A549 (cell line): ENCODE measurements at regions not wholly inside any gene's neighbourhood (a gene's known extent, or its start where the extent isn't known, plus 50 kb on each side); places are given as distances from the start of the nearest gene placed in this dataset.

Experiments used
- ATAC-seq, 2 experiments: fragments of 200-7000 bp in 1 of 2; fragments of >200 bp in 1 of 2; cut with Nextera tagmentation in 1 of 2; cut with Tn5 transposase in 1 of 2; 3 replicates each; pipeline versions ENCODE4 v1.8.0 to v1.9.1; 2018 to 2020; ENCODE audit warnings: mild to moderate bottlenecking in 1 of 2, moderate library complexity in 1 of 2
- CTCF ChIA-PET: fragments of 300-600 bp; sonication (Branson Sonifier 250); formaldehyde crosslinking; extraction: SDS; loops from one replicate; lab custom pipeline; 2021; ENCODE audit warnings: antibody characterized with exemption, inconsistent platforms; lab: Yijun Ruan, JAX
- POLR2A ChIA-PET: fragments of 350-600 bp; formaldehyde crosslinking; extraction: SDS; loops from one replicate; lab custom pipeline; 2021; ENCODE audit warnings: antibody characterized with exemption, inconsistent platforms; lab: Yijun Ruan, JAX
- DNase-seq, 2 experiments: peaks; one replicate each; pipeline versions ENCODE4 v3.0.0 to v3.0.0-alpha.2; 2011 to 2016; ENCODE audit warnings: low read depth in 1 of 2, low spot score in 1 of 2
- FAIRE-seq: peaks from 2 replicates; lab custom pipeline; 2011; peaks lifted over from hg19 to GRCh38; lab: Jason Lieb, UNC
- H3K27ac ChIP-seq, 2 experiments: fragments of >200 bp; sonication (Bioruptor Twin); formaldehyde crosslinking; 3 replicates each; pipeline ENCODE4 v1.5.1; 2016 to 2017
- H3K4me1 ChIP-seq: fragments of >200 bp; sonication (Bioruptor Twin); formaldehyde crosslinking; 3 replicates; pipeline ENCODE4 v1.6.1; 2016
- H3K4me2 ChIP-seq: fragments of >200 bp; sonication (Bioruptor Twin); formaldehyde crosslinking; 3 replicates; pipeline ENCODE4 v1.6.1; 2016
- H3K4me3 ChIP-seq: fragments of >200 bp; sonication (Bioruptor Twin); formaldehyde crosslinking; 3 replicates; pipeline ENCODE4 v1.5.1; 2016
- H3K9me3 ChIP-seq: fragments of >200 bp; sonication (Bioruptor Twin); formaldehyde crosslinking; 3 replicates; pipeline ENCODE4 v1.6.1; 2016
- BCL3 ChIP-seq: fragments of >200 bp; sonication (Bioruptor Twin); formaldehyde crosslinking; IDR thresholded peaks from 3 replicates; pipeline ENCODE4 v1.6.1; 2016
- CEBPB ChIP-seq, 2 experiments: fragments of >200 bp in 1 of 2; sonication (Bioruptor Twin) in 1 of 2; formaldehyde crosslinking in 1 of 2; IDR thresholded peaks; 2 replicates each; pipeline ENCODE4 v1.6.1; 2012 to 2016
- CHD2 ChIP-seq: fragments of 150-350 bp; IDR thresholded peaks from 2 replicates; pipeline ENCODE4 v1.6.1; 2014; ENCODE audit warnings: low read length; ENCODE audit not compliant: partially characterized antibody
- EHF ChIP-seq: fragments of 250-450 bp; sonication (Bioruptor Pico); IDR thresholded peaks from 2 replicates; pipeline ENCODE4 v1.5.0; 2020; ENCODE audit warnings: mild to moderate bottlenecking
- ELK1 ChIP-seq: fragments of 150-350 bp; IDR thresholded peaks from 2 replicates; pipeline ENCODE4 v1.6.1; 2014; ENCODE audit warnings: low read depth, mild to moderate bottlenecking, low read length
- FOSL2 ChIP-seq, 2 experiments: fragments of 450-650 bp in 1 of 2; fragments of >200 bp in 1 of 2; sonication (Bioruptor Twin) in 1 of 2; formaldehyde crosslinking; IDR thresholded peaks; 2 replicates each; pipeline versions ENCODE4 v1.5.0 to v1.6.1; 2016 to 2020; ENCODE audit warnings: mild to moderate bottlenecking in 1 of 2, moderate library complexity in 1 of 2
- GATA3 ChIP-seq: IDR thresholded peaks from 2 replicates; pipeline ENCODE4 v1.6.1; 2012; ENCODE audit warnings: borderline replicate concordance
- HES2 ChIP-seq: fragments of >200 bp; sonication (Bioruptor Twin); formaldehyde crosslinking; IDR thresholded peaks from 2 replicates; pipeline ENCODE4 v1.6.1; 2016
- HMGXB4 ChIP-seq: fragments of 250-450 bp; sonication (Bioruptor Pico); IDR thresholded peaks from 2 replicates; pipeline ENCODE4 v1.5.0; 2021; ENCODE audit warnings: mild to moderate bottlenecking, moderate library complexity, borderline replicate concordance
- HOXB13 ChIP-seq: fragments of 250-450 bp; sonication (Bioruptor Pico); IDR thresholded peaks from 2 replicates; pipeline ENCODE4 v1.5.0; 2020; ENCODE audit warnings: low read depth, mild to moderate bottlenecking, moderate library complexity
- HOXB5 ChIP-seq: fragments of 250-450 bp; sonication (Bioruptor Pico); IDR thresholded peaks from 2 replicates; pipeline ENCODE4 v1.5.0; 2020; ENCODE audit warnings: mild to moderate bottlenecking, moderate library complexity
- KDM1A ChIP-seq: fragments of 200-600 bp; sonication (generic); IDR thresholded peaks from 2 replicates; pipeline ENCODE4 v1.6.1; 2016; ENCODE audit warnings: low read depth, mild to moderate bottlenecking
- MAFK ChIP-seq: fragments of 450-650 bp; IDR thresholded peaks from 2 replicates; pipeline ENCODE4 v1.6.1; 2014; ENCODE audit not compliant: partially characterized antibody
- MAX ChIP-seq: IDR thresholded peaks from 2 replicates; pipeline ENCODE4 v1.6.1; 2012
- MAZ ChIP-seq: fragments of 150-350 bp; IDR thresholded peaks from 2 replicates; pipeline ENCODE4 v1.6.1; 2014; ENCODE audit warnings: antibody characterized with exemption, low read depth, low read length, borderline replicate concordance
- MYC ChIP-seq: IDR thresholded peaks from 2 replicates; pipeline ENCODE4 v1.6.1; 2012; ENCODE audit warnings: mild to moderate bottlenecking, inconsistent platforms, low read length, improper control_type of control experiment, borderline replicate concordance
- NFE2L2 ChIP-seq: fragments of 150-350 bp; conservative IDR thresholded peaks from 2 replicates; pipeline ENCODE4 v1.6.1; 2014; ENCODE audit warnings: low read length
- NPAS2 ChIP-seq: fragments of 250-450 bp; sonication (Bioruptor Pico); IDR thresholded peaks from 2 replicates; pipeline ENCODE4 v1.8.0; 2022; ENCODE audit warnings: mild to moderate bottlenecking, moderate library complexity, borderline replicate concordance
- NR3C1 ChIP-seq: fragments of >200 bp; sonication (Bioruptor Twin); formaldehyde crosslinking; IDR thresholded peaks from 3 replicates; pipeline ENCODE4 v1.6.1; 2017
- POLR2A ChIP-seq: IDR thresholded peaks from 2 replicates; pipeline ENCODE4 v1.6.1; 2012; ENCODE audit warnings: mild to moderate bottlenecking, low read length
- RAD21 ChIP-seq, 2 experiments: fragments of >200 bp in 1 of 2; sonication (Bioruptor Twin) in 1 of 2; formaldehyde crosslinking in 1 of 2; IDR thresholded peaks in 1 of 2; conservative IDR thresholded peaks in 1 of 2; 2 replicates in 1 of 2; 3 replicates in 1 of 2; pipeline ENCODE4 v1.6.1; 2012 to 2018; ENCODE audit warnings: inconsistent platforms in 1 of 2
- RARB ChIP-seq: fragments of 250-450 bp; sonication (Bioruptor Pico); IDR thresholded peaks from 2 replicates; pipeline ENCODE4 v1.8.0; 2021; ENCODE audit warnings: mild to moderate bottlenecking, moderate library complexity
- SMC3 ChIP-seq: fragments of >200 bp; sonication (Bioruptor Twin); formaldehyde crosslinking; IDR thresholded peaks from 3 replicates; pipeline ENCODE4 v1.6.1; 2018; ENCODE audit warnings: inconsistent platforms
- TFCP2L1 ChIP-seq: fragments of 250-450 bp; sonication (Bioruptor Pico); IDR thresholded peaks from 2 replicates; pipeline ENCODE4 v1.5.0; 2021; ENCODE audit warnings: mild to moderate bottlenecking
- TP53 ChIP-seq: fragments of 250-450 bp; sonication (Bioruptor Pico); IDR thresholded peaks from 2 replicates; pipeline ENCODE4 v1.5.0; 2021; ENCODE audit warnings: mild to moderate bottlenecking, moderate library complexity
- ZFP36 ChIP-seq: fragments of 450-650 bp; IDR thresholded peaks from 2 replicates; pipeline ENCODE4 v1.6.1; 2014; ENCODE audit warnings: borderline replicate concordance; ENCODE audit not compliant: partially characterized antibody
- ZNF302 ChIP-seq: fragments of 250-450 bp; sonication (Bioruptor Pico); IDR thresholded peaks from 2 replicates; pipeline ENCODE4 v1.9.0; 2021; ENCODE audit warnings: inconsistent platforms, mild to moderate bottlenecking, moderate library complexity
- WGBS: methylation state at CpG from one replicate; pipeline ENCODE4 v1.1.6; 2017; ENCODE audit errors: missing lambda C conversion rate; 5-methylcytosine and 5-hydroxymethylcytosine counted together

- Histone ChIP-seq H3K4me1 (peaks cover 2% of the 10 kb centered on the region; the same call in 1 of the 3 replicates), H3K4me2 (no peak overlapping the region), H3K27ac (no peak overlapping the region), H3K9me3 (no peaks in the 10 kb centered on the region), H3K4me3 (no peak overlapping the region)
- ChIA-PET CTCF (interaction anchor here (0.7 to 2.0 kb wide), 7 partner anchors 12 to 183 kb away, joined by 3 to 13 read pairs (median 3); no protein-coding TSS in a partner anchor), POLR2A (no interaction called here)
- FAIRE-seq = no peak
- TF ChIP-seq TFCP2L1 (CRISPR knock-in tag) (no peak), MAFK (no peak), NFE2L2 (no peak), MYC (no peak), NR3C1 (no peak), ZNF302 (CRISPR knock-in tag) (no peak), BCL3 (no peak), SMC3 (no peak), RARB (CRISPR knock-in tag) (no peak), NPAS2 (CRISPR knock-in tag) (no peak), FOSL2 (IDR thresholded peaks at IDR 0.05) (no peak), FOSL2 (CRISPR knock-in tag; IDR thresholded peaks at IDR 0.05) (no peak), HES2 (no peak), TP53 (CRISPR knock-in tag) (no peak), CEBPB (IDR thresholded peaks at IDR 0.05) (no peak)
- no peak for DNase-seq
- ATAC-seq = no peak
- 65% methylated on average over 7 of the region's 8 CpGs for WGBS
These were observed 120.1 kb downstream of the TWIST2 start for GRCh38 chr2:238967978-238968360.

- ChIA-PET CTCF (interaction anchor here (0.7 to 2.0 kb wide), 9 partner anchors 13 to 611 kb away, joined by 3 to 13 read pairs (median 3); no protein-coding TSS in a partner anchor), POLR2A (no interaction called here)
- 54% methylated on average over 11 of the region's 18 CpGs for WGBS
- TF ChIP-seq ELK1 (no peak), GATA3 (no peak), EHF (CRISPR knock-in tag) (no peak), POLR2A (no peak), KDM1A (no peak), CHD2 (no peak), MAZ (no peak), HES2 (no peak), HOXB13 (no peak), MAX (no peak), HMGXB4 (no peak), FOSL2 (IDR thresholded peaks at IDR 0.05) (no peak), FOSL2 (CRISPR knock-in tag; IDR thresholded peaks at IDR 0.05) (no peak), HOXB5 (CRISPR knock-in tag) (no peak), ZFP36 (no peak), RAD21 (conservative IDR thresholded peaks at IDR 0.05 in 1 of 2, IDR thresholded peaks at IDR 0.05 in 1 of 2) (no peak), RARB (CRISPR knock-in tag) (no peak)
- Histone ChIP-seq H3K4me2 (no peak overlapping the region), H3K9me3 (no peaks in the 10 kb centered on the region), H3K4me3 (no peak overlapping the region), H3K4me1 (peaks cover 11% of the 10 kb centered on the region), H3K27ac (no peak overlapping the region)
- ATAC-seq (no peak), FAIRE-seq (no peak), DNase-seq (no peak)
These were observed 120.9 kb downstream of the TWIST2 start for GRCh38 chr2:238968616-238969384.
